D721Med (cell line): ENCODE measurements at regions not wholly inside any gene's neighbourhood (a gene's known extent, or its start where the extent isn't known, plus 50 kb on each side); places are given as distances from the start of the nearest gene placed in this dataset.

Experiments used
- DNase-seq: peaks from one replicate; pipeline ENCODE4 v3.0.0; 2011; ENCODE audit warnings: low spot score; ENCODE audit not compliant: insufficient read length
- FAIRE-seq: peaks from 2 replicates; lab custom pipeline; 2011; peaks lifted over from hg19 to GRCh38; lab: Jason Lieb, UNC
- CTCF ChIP-seq: IDR thresholded peaks from 2 replicates; pipeline ENCODE4 v1.5.1; 2012; ENCODE audit warnings: mild to moderate bottlenecking, control low read depth; ENCODE audit not compliant: insufficient read depth; ENCODE audit errors: missing control alignments

- TF ChIP-seq CTCF = no peak
- FAIRE-seq (no peak), DNase-seq (no peak)
Measured at GRCh38 chr12:4178424-4179170, 95.0 kb upstream of the CCND2 start.

GRCh38 chr12:4177262-4177661 lies 96.3 kb upstream of the CCND2 start:
- FAIRE-seq = no peak
- no peak for DNase-seq
- no peak for TF ChIP-seq CTCF

GRCh38 chr12:4176168-4176567 lies 97.4 kb upstream of the CCND2 start:
- no peak for DNase-seq
- TF ChIP-seq CTCF = no peak
- no peak for FAIRE-seq

- DNase-seq (no peak), FAIRE-seq (no peak)
- TF ChIP-seq CTCF = no peak
Measured at GRCh38 chr12:4174417-4174816, 99.1 kb upstream of the CCND2 start.

- FAIRE-seq (no peak), DNase-seq (no peak)
- TF ChIP-seq CTCF = no peak
Measured at GRCh38 chr12:4172999-4173398, 100.6 kb upstream of the CCND2 start.

GRCh38 chr12:4171742-4172141 lies 101.8 kb upstream of the CCND2 start:
- DNase-seq = no peak
- no peak for TF ChIP-seq CTCF
- FAIRE-seq = no peak

GRCh38 chr12:4169959-4170358 lies 103.6 kb upstream of the CCND2 start:
- TF ChIP-seq CTCF = no peak
- DNase-seq = no peak
- FAIRE-seq = no peak
